ENCODE measurements at regions not wholly inside any gene's neighbourhood (a gene's known extent, or its start where the extent isn't known, plus 50 kb on each side); places are given as distances from the start of the nearest gene placed in this dataset.

GRCh38 chr6:44542401-44543116, 155.1 kb downstream of the CDC5L start:
- no peak overlapping the region for H3K4me3 ChIP-seq (ENCODE audit: low read length)
- H3K9me3 ChIP-seq (ENCODE audit: control insufficient read depth, insufficient read depth, low read length) = no peaks in the 10 kb centered on the region
- H3K27me3 ChIP-seq (ENCODE audit: control insufficient read depth, insufficient read depth, low read length) = no peaks in the 10 kb centered on the region
- no CpG with 5 or more reads among the region's 21 CpGs for WGBS (ENCODE audit: insufficient coverage, insufficient read length)
- peaks cover 7% of the 10 kb centered on the region; the same call in 1 of the 2 replicates for H3K4me1 ChIP-seq (ENCODE audit: control insufficient read depth, insufficient read depth, low read length)
- H3K36me3 ChIP-seq (ENCODE audit: control insufficient read depth, insufficient read depth, low read length) = no peaks in the 10 kb centered on the region
- peak; percentile 45 for DNase-seq (ENCODE audit: low read depth, low spot score)
- peak overlapping the region; percentile 62 for H3K27ac ChIP-seq (ENCODE audit: low read length)

GRCh38 chr6:44543664-44544063, 156.2 kb downstream of the CDC5L start:
- H3K4me3 ChIP-seq (ENCODE audit: low read length) = no peak overlapping the region
- no peak for DNase-seq (ENCODE audit: low read depth, low spot score)
- no CpG with 5 or more reads among the region's 3 CpGs for WGBS (ENCODE audit: insufficient coverage, insufficient read length)

GRCh38 chr6:44545224-44545623, 157.7 kb downstream of the CDC5L start:
- no CpG with 5 or more reads among the region's 1 CpG for WGBS (ENCODE audit: insufficient coverage, insufficient read length)
- H3K4me3 ChIP-seq (ENCODE audit: low read length) = no peak overlapping the region
- H3K36me3 ChIP-seq (ENCODE audit: control insufficient read depth, insufficient read depth, low read length) = no peaks in the 10 kb centered on the region
- no peak for DNase-seq (ENCODE audit: low read depth, low spot score)
- H3K4me1 ChIP-seq (ENCODE audit: control insufficient read depth, insufficient read depth, low read length) = peaks cover 7% of the 10 kb centered on the region; the same call in 1 of the 2 replicates
- no peaks in the 10 kb centered on the region for H3K9me3 ChIP-seq (ENCODE audit: control insufficient read depth, insufficient read depth, low read length)
- no peaks in the 10 kb centered on the region for H3K27me3 ChIP-seq (ENCODE audit: control insufficient read depth, insufficient read depth, low read length)
- no peak overlapping the region for H3K27ac ChIP-seq (ENCODE audit: low read length)

More at GRCh38 chr6:44543664-44544063, 156.2 kb downstream of the CDC5L start:
- H3K36me3 ChIP-seq (ENCODE audit: control insufficient read depth, insufficient read depth, low read length) = no peaks in the 10 kb centered on the region
- no peak overlapping the region for H3K27ac ChIP-seq (ENCODE audit: low read length)
- H3K27me3 ChIP-seq (ENCODE audit: control insufficient read depth, insufficient read depth, low read length) = no peaks in the 10 kb centered on the region
- no peaks in the 10 kb centered on the region for H3K9me3 ChIP-seq (ENCODE audit: control insufficient read depth, insufficient read depth, low read length)
- peaks cover 7% of the 10 kb centered on the region; the same call in 1 of the 2 replicates for H3K4me1 ChIP-seq (ENCODE audit: control insufficient read depth, insufficient read depth, low read length)

GRCh38 chr6:44548319-44548718, 160.8 kb downstream of the CDC5L start:
- Histone ChIP-seq H3K4me1 (ENCODE audit: control insufficient read depth, insufficient read depth, low read length) (no peaks in the 10 kb centered on the region), H3K4me3 (ENCODE audit: low read length) (no peak overlapping the region), H3K27ac (ENCODE audit: low read length) (no peak overlapping the region), H3K27me3 (ENCODE audit: control insufficient read depth, insufficient read depth, low read length) (no peaks in the 10 kb centered on the region), H3K36me3 (ENCODE audit: control insufficient read depth, insufficient read depth, low read length) (no peaks in the 10 kb centered on the region), H3K9me3 (ENCODE audit: control insufficient read depth, insufficient read depth, low read length) (no peaks in the 10 kb centered on the region)
- DNase-seq (ENCODE audit: low read depth, low spot score) = no peak
- WGBS (ENCODE audit: insufficient coverage, insufficient read length) = no CpG with 5 or more reads among the region's 4 CpGs

- no CpG with 5 or more reads among the region's 3 CpGs for WGBS (ENCODE audit: insufficient coverage, insufficient read length)
- no peaks in the 10 kb centered on the region for H3K36me3 ChIP-seq (ENCODE audit: control insufficient read depth, insufficient read depth, low read length)
- H3K4me3 ChIP-seq (ENCODE audit: low read length) = no peak overlapping the region
- no peaks in the 10 kb centered on the region for H3K4me1 ChIP-seq (ENCODE audit: control insufficient read depth, insufficient read depth, low read length)
- DNase-seq (ENCODE audit: low read depth, low spot score) = no peak
- no peaks in the 10 kb centered on the region for H3K9me3 ChIP-seq (ENCODE audit: control insufficient read depth, insufficient read depth, low read length)
- no peaks in the 10 kb centered on the region for H3K27me3 ChIP-seq (ENCODE audit: control insufficient read depth, insufficient read depth, low read length)
- H3K27ac ChIP-seq (ENCODE audit: low read length) = no peak overlapping the region
Measured at GRCh38 chr6:44549516-44549915, 162.0 kb downstream of the CDC5L start.

GRCh38 chr6:44554194-44554593, 166.7 kb downstream of the CDC5L start:
- no peak overlapping the region for H3K27ac ChIP-seq (ENCODE audit: low read length)
- H3K9me3 ChIP-seq (ENCODE audit: control insufficient read depth, insufficient read depth, low read length) = no peaks in the 10 kb centered on the region
- H3K27me3 ChIP-seq (ENCODE audit: control insufficient read depth, insufficient read depth, low read length) = no peaks in the 10 kb centered on the region
- no peak for DNase-seq (ENCODE audit: low read depth, low spot score)
- no peaks in the 10 kb centered on the region for H3K36me3 ChIP-seq (ENCODE audit: control insufficient read depth, insufficient read depth, low read length)
- no peak overlapping the region for H3K4me3 ChIP-seq (ENCODE audit: low read length)
- no CpG with 5 or more reads among the region's 4 CpGs for WGBS (ENCODE audit: insufficient coverage, insufficient read length)
- H3K4me1 ChIP-seq (ENCODE audit: control insufficient read depth, insufficient read depth, low read length) = no peaks in the 10 kb centered on the region

- no peaks in the 10 kb centered on the region for H3K36me3 ChIP-seq (ENCODE audit: control insufficient read depth, insufficient read depth, low read length)
- WGBS (ENCODE audit: insufficient coverage, insufficient read length) = no CpG with 5 or more reads among the region's 7 CpGs
- H3K27me3 ChIP-seq (ENCODE audit: control insufficient read depth, insufficient read depth, low read length) = no peaks in the 10 kb centered on the region
- no peak overlapping the region for H3K4me3 ChIP-seq (ENCODE audit: low read length)
- H3K4me1 ChIP-seq (ENCODE audit: control insufficient read depth, insufficient read depth, low read length) = no peaks in the 10 kb centered on the region; the same call in 1 of the 2 replicates
- DNase-seq (ENCODE audit: low read depth, low spot score) = no peak
- H3K27ac ChIP-seq (ENCODE audit: low read length) = no peak overlapping the region
- no peaks in the 10 kb centered on the region for H3K9me3 ChIP-seq (ENCODE audit: control insufficient read depth, insufficient read depth, low read length)
Measured at GRCh38 chr6:44554861-44555260, 167.4 kb downstream of the CDC5L start.

- H3K27me3 ChIP-seq (ENCODE audit: control insufficient read depth, insufficient read depth, low read length) = no peaks in the 10 kb centered on the region
- no peaks in the 10 kb centered on the region; the same call in 1 of the 2 replicates for H3K4me1 ChIP-seq (ENCODE audit: control insufficient read depth, insufficient read depth, low read length)
- no peak overlapping the region for H3K4me3 ChIP-seq (ENCODE audit: low read length)
- DNase-seq (ENCODE audit: low read depth, low spot score) = no peak
- H3K36me3 ChIP-seq (ENCODE audit: control insufficient read depth, insufficient read depth, low read length) = no peaks in the 10 kb centered on the region
- H3K9me3 ChIP-seq (ENCODE audit: control insufficient read depth, insufficient read depth, low read length) = no peaks in the 10 kb centered on the region
- no peak overlapping the region for H3K27ac ChIP-seq (ENCODE audit: low read length)
- no CpG with 5 or more reads among the region's 1 CpG for WGBS (ENCODE audit: insufficient coverage, insufficient read length)
Measured at GRCh38 chr6:44556046-44556445, 168.5 kb downstream of the CDC5L start.

- Histone ChIP-seq H3K4me3 (ENCODE audit: low read length) (no peak overlapping the region), H3K9me3 (ENCODE audit: control insufficient read depth, insufficient read depth, low read length) (no peaks in the 10 kb centered on the region), H3K27me3 (ENCODE audit: control insufficient read depth, insufficient read depth, low read length) (no peaks in the 10 kb centered on the region), H3K4me1 (ENCODE audit: control insufficient read depth, insufficient read depth, low read length) (no peaks in the 10 kb centered on the region; the same call in 1 of the 2 replicates), H3K36me3 (ENCODE audit: control insufficient read depth, insufficient read depth, low read length) (no peaks in the 10 kb centered on the region), H3K27ac (ENCODE audit: low read length) (no peak overlapping the region)
- no peak for DNase-seq (ENCODE audit: low read depth, low spot score)
- no CpG with 5 or more reads among the region's 7 CpGs for WGBS (ENCODE audit: insufficient coverage, insufficient read length)
Measured at GRCh38 chr6:44558024-44558831, 170.7 kb downstream of the CDC5L start.

GRCh38 chr6:44558832-44559251, 171.3 kb downstream of the CDC5L start:
- no peak for DNase-seq (ENCODE audit: low read depth, low spot score)

More at GRCh38 chr6:44558832-44559251, 171.3 kb downstream of the CDC5L start:
- no peaks in the 10 kb centered on the region for H3K36me3 ChIP-seq (ENCODE audit: control insufficient read depth, insufficient read depth, low read length)
- no peak overlapping the region for H3K4me3 ChIP-seq (ENCODE audit: low read length)
- H3K27ac ChIP-seq (ENCODE audit: low read length) = no peak overlapping the region
- H3K9me3 ChIP-seq (ENCODE audit: control insufficient read depth, insufficient read depth, low read length) = no peaks in the 10 kb centered on the region
- no peaks in the 10 kb centered on the region for H3K27me3 ChIP-seq (ENCODE audit: control insufficient read depth, insufficient read depth, low read length)
- WGBS (ENCODE audit: insufficient coverage, insufficient read length) = no CpG with 5 or more reads among the region's 2 CpGs
- no peaks in the 10 kb centered on the region; the same call in 1 of the 2 replicates for H3K4me1 ChIP-seq (ENCODE audit: control insufficient read depth, insufficient read depth, low read length)

All from iPS DF 6.9 (cell line).